ENCODE measurements at regions not wholly inside any gene's neighbourhood (a gene's known extent, or its start where the extent isn't known, plus 50 kb on each side); places are given as distances from the start of the nearest gene placed in this dataset.

DNA sequence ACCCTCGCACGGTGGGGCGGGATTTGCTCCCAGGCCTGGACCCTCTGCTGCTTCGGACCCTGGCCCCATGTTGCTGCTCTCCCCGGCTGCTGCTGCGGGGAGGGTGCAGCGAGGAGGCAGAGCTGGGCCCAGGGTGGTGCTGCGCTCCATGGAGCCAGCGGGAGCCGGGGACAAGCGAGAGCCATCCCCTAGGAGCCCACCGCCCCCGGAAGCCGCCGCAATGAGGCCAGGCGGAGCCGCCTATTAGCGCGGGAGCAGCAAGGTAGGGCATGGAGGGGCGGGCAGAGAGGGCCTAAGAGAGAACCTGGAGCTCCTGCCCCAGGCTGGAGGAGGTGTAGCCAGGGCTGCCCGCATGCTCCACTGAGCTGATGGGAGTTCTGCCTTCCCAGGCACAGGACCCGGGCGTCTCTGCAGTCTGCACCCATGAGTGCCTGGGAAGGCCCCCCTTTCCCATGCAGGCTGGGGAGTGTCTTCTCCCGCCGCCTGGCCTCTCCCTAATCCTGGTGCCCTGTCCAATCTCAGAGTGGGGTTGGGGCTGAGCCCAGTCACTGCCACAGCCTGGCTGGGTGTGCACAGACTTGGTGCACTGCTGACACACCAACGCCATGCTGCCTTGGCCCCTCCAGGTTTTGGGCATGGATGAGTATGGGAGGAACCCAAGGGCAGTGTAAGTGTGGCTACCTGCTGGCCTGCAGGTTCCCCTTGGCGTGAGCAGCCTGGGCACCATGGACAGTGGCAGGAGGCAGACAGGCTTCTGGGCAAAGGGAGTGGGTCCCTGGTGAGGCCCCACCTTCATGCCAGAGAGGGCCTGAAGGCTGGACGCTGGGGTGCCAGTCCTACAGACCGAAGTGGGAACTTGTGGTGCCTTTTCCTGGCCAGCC, 360.6 kb upstream of the MAP3K7 start:
- no peak for TF ChIP-seq CTCF (IDR thresholded peaks at IDR 0.05; ENCODE audit: extremely low read depth, missing control alignments)
- no peak for DNase-seq (ENCODE audit: low spot score)

- no peak for TF ChIP-seq CTCF (IDR thresholded peaks at IDR 0.05; ENCODE audit: extremely low read depth, missing control alignments)
- no peak for DNase-seq (ENCODE audit: low spot score)
Measured at GRCh38 chr6:90941885-90942284, 355.0 kb upstream of the MAP3K7 start.

DNA sequence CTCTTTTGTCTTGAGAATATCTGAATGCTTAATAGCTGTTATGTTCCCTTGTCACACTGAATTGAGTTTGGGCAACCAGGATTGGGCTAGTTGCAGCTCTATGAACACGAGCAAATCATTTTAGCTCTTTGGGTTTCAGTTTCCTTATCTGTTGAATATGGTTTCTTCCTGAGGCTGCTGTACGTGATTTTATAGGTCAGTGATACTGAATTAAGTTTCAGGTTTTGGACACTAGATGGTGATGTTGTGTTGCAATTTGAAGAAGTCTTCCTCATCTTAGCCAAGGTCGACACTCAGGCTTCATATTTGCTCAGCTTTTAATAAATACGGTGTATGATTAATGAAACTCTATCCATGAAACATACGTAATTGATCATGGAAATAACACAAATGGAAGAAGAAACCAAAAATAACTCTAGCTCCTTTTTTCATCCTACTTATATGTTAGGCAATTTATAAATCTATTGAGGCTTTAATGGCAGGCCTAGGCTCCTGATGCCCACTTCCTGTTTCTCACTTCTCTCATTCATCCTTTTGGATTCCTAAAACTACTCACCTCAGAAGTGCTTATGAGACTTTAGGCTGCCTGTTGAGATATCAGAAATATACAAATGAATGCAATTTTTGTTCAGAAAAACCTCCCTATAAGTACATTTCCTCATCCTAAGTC, 354.1 kb upstream of the MAP3K7 start:
- peak; percentile 4 for TF ChIP-seq CTCF (IDR thresholded peaks at IDR 0.05; ENCODE audit: extremely low read depth, missing control alignments)
- peak; percentile 67 for DNase-seq (ENCODE audit: low spot score)

- TF ChIP-seq CTCF (IDR thresholded peaks at IDR 0.05; ENCODE audit: extremely low read depth, missing control alignments) = no peak
- no peak for DNase-seq (ENCODE audit: low spot score)
Measured at GRCh38 chr6:90939906-90940305, 353.0 kb upstream of the MAP3K7 start.

GRCh38 chr6:90938122-90938521, 351.2 kb upstream of the MAP3K7 start:
- no peak for TF ChIP-seq CTCF (IDR thresholded peaks at IDR 0.05; ENCODE audit: extremely low read depth, missing control alignments)
- DNase-seq (ENCODE audit: low spot score) = no peak

DNA sequence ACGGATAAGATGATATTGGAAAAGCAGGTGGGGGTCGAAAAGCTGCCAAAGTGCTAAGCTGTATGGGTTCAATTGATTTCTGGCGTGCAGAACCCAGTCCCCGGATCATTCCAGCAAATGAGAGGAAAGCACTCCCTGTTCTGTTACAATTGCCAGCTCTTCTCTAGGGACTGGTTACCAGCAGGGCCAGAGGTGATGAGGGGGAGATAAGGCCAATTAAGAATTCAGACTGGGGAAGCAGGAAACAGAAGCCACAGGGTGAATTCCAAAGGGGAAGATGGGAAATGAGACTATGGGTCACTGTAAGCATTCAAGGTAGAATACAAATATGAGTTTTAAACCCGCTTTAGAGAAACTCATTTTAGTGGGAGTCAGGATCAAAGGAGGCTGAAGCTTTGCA, 349.4 kb upstream of the MAP3K7 start:
- no peak for TF ChIP-seq CTCF (IDR thresholded peaks at IDR 0.05; ENCODE audit: extremely low read depth, missing control alignments)
- DNase-seq (ENCODE audit: low spot score) = no peak

DNA sequence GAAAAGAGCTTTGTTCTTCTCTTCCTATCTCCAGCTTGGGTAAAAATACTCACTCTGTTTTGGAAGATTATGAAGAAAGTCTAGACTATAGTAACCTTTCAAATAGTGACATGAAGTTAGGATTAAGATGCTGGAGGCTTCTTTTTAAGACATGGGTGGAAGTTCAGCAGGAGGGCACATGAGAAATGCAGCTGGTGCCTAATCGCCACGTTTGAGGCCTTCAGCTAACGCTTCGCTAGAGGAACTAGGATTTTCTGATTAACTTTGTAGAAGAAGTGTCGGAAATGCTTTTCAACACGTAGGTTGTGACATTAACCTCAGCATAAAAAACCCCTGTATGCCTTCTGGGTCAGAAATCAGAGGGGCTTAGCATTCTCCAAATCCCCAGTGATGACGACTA, 348.1 kb upstream of the MAP3K7 start:
- TF ChIP-seq CTCF (IDR thresholded peaks at IDR 0.05; ENCODE audit: extremely low read depth, missing control alignments) = no peak
- DNase-seq (ENCODE audit: low spot score) = no peak

Data from GM20000 (cell line).